ENCODE measurements at regions not wholly inside any gene's neighbourhood (a gene's known extent, or its start where the extent isn't known, plus 50 kb on each side); places are given as distances from the start of the nearest gene placed in this dataset.

DNA sequence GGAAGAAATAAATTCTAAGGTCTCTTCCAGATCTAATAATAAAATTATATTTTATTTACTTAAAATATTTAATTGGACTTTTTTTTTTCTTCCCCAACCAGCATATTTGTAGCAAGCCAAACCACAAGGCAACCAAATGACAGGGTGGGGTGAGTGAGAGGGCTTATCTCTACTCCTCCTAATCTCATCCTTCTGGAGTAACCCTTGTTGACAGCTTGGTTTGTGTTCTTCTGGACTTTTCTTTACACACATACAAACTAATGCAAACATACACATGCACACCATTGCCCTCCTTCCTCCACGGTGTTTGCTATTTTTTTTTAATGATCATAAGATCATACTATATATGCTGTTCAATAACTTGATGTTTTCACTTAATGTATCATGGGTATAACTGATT is 383.1 kb downstream of the DLEU7 start:
- TF ChIP-seq, protein P1, sequence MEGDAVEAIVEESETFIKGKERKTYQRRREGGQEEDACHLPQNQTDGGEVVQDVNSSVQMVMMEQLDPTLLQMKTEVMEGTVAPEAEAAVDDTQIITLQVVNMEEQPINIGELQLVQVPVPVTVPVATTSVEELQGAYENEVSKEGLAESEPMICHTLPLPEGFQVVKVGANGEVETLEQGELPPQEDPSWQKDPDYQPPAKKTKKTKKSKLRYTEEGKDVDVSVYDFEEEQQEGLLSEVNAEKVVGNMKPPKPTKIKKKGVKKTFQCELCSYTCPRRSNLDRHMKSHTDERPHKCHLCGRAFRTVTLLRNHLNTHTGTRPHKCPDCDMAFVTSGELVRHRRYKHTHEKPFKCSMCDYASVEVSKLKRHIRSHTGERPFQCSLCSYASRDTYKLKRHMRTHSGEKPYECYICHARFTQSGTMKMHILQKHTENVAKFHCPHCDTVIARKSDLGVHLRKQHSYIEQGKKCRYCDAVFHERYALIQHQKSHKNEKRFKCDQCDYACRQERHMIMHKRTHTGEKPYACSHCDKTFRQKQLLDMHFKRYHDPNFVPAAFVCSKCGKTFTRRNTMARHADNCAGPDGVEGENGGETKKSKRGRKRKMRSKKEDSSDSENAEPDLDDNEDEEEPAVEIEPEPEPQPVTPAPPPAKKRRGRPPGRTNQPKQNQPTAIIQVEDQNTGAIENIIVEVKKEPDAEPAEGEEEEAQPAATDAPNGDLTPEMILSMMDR (IDR thresholded peaks at IDR 0.05; ENCODE audit: low read length) = no peak
- TF ChIP-seq EZH2 (IDR thresholded peaks at IDR 0.05; ENCODE audit: borderline replicate concordance, low read length) = no peak

Data from OCI-LY1 (cell line).